Fibroblast of pulmonary artery (primary cell): ENCODE measurements at regions not wholly inside any gene's neighbourhood (a gene's known extent, or its start where the extent isn't known, plus 50 kb on each side); places are given as distances from the start of the nearest gene placed in this dataset.
"Not testable (repeated sequence)": the region's sequence is repeated elsewhere in the genome, so short reads cannot be mapped to it uniquely, and the experiment has no call there.

Source experiments
- DNase-seq: peaks from one replicate; pipeline ENCODE4 v3.0.0-alpha.2; 2010; ENCODE audit warnings: low read depth
- H3K4me3 ChIP-seq: replicated peaks from 2 replicates; pipeline ENCODE4 v1.5.1; 2011; ENCODE audit warnings: low read depth, mild to moderate bottlenecking, control low read depth, low read length, moderate library complexity
- CTCF ChIP-seq: IDR thresholded peaks from 2 replicates; pipeline ENCODE4 v1.5.1; 2011; ENCODE audit warnings: mild to moderate bottlenecking, control low read depth, low read length, inconsistent platforms; ENCODE audit errors: missing control alignments

GRCh38 chr5:154702477-154702876 is 52.7 kb upstream of the LARP1 start:
- no peak overlapping the region for H3K4me3 ChIP-seq
- DNase-seq = no peak
- TF ChIP-seq CTCF = no peak

- H3K4me3 ChIP-seq, DNase-seq: not testable (repeated sequence)
Observed at GRCh38 chr5:154701725-154702124, 53.5 kb upstream of the LARP1 start.

- no peak overlapping the region for H3K4me3 ChIP-seq
- DNase-seq = no peak
- TF ChIP-seq CTCF = no peak
Observed at GRCh38 chr5:154701181-154701580, 54.0 kb upstream of the LARP1 start.

GRCh38 chr5:154700289-154700928 is 54.8 kb upstream of the LARP1 start:
- not testable (repeated sequence) for H3K4me3 ChIP-seq, DNase-seq

- DNase-seq = no peak
- TF ChIP-seq CTCF = no peak
- no peak overlapping the region for H3K4me3 ChIP-seq
Observed at GRCh38 chr5:154698763-154699162, 56.4 kb upstream of the LARP1 start.

GRCh38 chr5:154697371-154697770 is 57.8 kb upstream of the LARP1 start:
- DNase-seq = no peak
- TF ChIP-seq CTCF = no peak
- no peak overlapping the region for H3K4me3 ChIP-seq

- H3K4me3 ChIP-seq = no peak overlapping the region
- TF ChIP-seq CTCF = no peak
- no peak for DNase-seq
Observed at GRCh38 chr5:154696891-154697290, 58.3 kb upstream of the LARP1 start.

GRCh38 chr5:154694159-154694558 is 61.0 kb upstream of the LARP1 start:
- TF ChIP-seq CTCF = no peak
- H3K4me3 ChIP-seq = no peak overlapping the region
- no peak for DNase-seq
